ENCODE measurements at regions not wholly inside any gene's neighbourhood (a gene's known extent, or its start where the extent isn't known, plus 50 kb on each side); places are given as distances from the start of the nearest gene placed in this dataset.
"Not testable (repeated sequence)": the region's sequence is repeated elsewhere in the genome, so short reads cannot be mapped to it uniquely, and the experiment has no call there.

- no peak for DNase-seq (ENCODE audit: low read depth in 2 of 2)
Observed at GRCh38 chr4:66178906-66179305, 508.6 kb upstream of the EPHA5 start.

DNA sequence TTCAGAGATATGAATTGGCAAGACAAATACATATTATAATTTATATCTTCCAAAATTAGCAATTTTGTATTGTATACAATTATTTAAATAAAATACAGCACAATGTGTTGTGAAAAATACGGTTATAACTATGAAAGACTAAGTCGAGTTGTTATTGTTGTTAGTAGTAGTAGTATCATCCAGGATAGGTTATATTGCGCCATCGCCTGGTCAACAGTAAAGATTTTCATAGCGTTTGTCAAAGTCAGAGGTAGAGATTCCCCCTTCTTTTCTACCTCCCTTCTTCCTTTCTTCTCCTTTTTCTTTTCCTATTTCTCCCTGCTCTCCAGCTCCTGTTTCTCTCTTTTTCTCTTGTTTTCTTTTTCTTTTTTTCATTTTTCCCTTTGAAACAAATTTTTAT, 499.1 kb upstream of the EPHA5 start:
- DNase-seq (ENCODE audit: low read depth in 2 of 2) = no peak

GRCh38 chr4:66164869-66165268, 494.6 kb upstream of the EPHA5 start:
- DNase-seq (ENCODE audit: low read depth in 2 of 2) = no peak

DNA sequence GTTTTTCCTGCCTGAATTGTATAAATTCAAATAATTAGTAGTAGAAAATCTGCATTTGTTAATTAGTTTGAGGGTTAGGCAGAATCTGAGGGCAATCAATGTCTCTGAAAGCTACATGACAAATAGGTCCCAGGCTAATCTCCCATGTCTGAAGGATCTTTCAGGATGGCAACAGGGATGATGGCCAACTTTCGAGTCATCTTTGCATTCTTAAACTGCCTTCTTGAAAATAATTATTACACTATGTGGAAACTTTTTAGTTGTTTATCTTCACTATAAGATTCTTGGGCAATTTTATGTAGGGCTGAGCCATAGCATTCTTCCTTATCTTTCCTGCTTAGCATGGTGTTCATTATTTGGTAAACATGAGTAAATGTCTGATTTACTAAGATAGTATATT, 490.3 kb upstream of the EPHA5 start:
- no peak for DNase-seq (ENCODE audit: low read depth in 2 of 2)

GRCh38 chr4:66157594-66157993, 487.3 kb upstream of the EPHA5 start:
- DNase-seq (ENCODE audit: low read depth in 2 of 2) = no peak

- DNase-seq (ENCODE audit: low read depth in 2 of 2) = no peak
Observed at GRCh38 chr4:66130042-66130441, 459.8 kb upstream of the EPHA5 start.

GRCh38 chr4:66123831-66124413, 453.6 kb upstream of the EPHA5 start:
- DNase-seq (ENCODE audit: low read depth in 2 of 2) = no peak

DNA sequence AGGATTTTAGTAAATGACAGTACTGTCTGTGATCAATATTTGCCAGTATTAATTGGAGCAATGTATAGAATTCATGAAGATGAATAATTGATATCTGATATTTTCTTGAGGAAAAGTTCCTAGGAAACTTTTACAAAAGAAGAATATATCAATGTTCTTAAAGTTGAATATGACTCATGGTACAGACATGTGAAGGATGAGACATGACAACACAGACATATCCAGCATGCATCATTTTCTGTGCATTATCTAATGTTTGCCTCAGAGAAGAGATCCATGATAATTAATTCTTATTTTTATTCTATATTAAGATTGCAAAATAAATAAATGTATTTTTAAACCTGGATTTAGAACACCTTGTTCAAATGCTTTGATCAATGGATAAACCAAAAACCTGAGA, 452.9 kb upstream of the EPHA5 start:
- no peak for DNase-seq (ENCODE audit: low read depth in 2 of 2)

DNA sequence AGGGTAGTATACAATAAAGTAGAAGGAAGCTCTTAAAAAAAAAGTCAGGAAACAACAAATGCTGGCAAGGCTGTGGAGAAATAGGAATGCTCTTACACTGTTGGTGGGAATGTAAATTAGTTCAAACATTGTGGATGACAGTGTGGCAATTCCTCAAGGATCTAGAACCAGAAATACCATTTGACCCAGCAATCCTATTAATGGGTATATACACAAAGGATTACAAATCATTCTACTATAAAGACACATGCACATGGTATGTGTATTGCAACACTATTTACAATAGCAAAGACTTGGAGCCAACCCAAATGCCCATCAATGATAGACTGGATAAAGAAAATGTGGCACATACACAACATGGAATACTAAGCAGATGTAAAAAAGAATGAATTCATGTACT, 444.9 kb upstream of the EPHA5 start:
- not testable (repeated sequence) for DNase-seq (ENCODE audit: low read depth in 2 of 2)

DNA sequence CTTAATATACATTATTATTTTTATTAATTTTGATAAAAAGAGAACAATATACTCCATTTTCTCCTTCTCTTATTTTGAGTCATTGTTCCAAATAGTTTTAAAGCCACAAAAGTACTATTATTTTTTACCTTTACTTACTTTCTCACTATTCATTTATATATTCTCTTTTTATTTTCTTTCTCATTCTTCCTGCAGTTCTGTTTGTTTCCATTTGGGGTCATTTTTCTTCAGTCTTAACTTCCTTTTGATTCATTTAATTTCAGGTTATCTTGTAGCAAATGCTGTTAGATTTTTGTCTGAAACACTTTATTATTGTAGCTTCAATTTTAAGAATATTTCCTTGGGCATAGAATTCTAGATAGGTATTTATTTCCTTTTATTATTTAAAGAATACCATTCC, 438.6 kb upstream of the EPHA5 start:
- no peak for DNase-seq (ENCODE audit: low read depth in 2 of 2)

DNA sequence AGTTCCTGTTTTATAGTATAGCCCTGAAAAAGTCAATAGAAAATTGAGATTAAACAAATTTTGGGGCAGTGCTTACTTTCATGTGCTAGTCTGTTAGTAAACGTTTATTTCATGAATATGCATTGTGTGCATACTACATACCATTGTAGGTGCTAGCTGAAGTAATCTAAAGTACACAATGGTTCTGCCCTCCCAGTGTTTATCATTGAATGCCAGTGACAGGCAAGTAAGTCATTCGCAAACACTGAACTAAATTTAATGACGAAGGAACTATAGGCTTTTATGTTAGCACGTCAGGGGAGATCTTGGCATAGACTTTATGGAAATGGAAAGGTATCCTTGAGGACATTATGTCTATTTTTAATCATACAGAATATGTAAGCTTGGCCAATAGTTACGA, 426.9 kb upstream of the EPHA5 start:
- no peak for DNase-seq (ENCODE audit: low read depth in 2 of 2)

GRCh38 chr4:66095065-66095464, 424.8 kb upstream of the EPHA5 start:
- no peak for DNase-seq (ENCODE audit: low read depth in 2 of 2)

GRCh38 chr4:66094070-66094469, 423.8 kb upstream of the EPHA5 start:
- no peak for DNase-seq (ENCODE audit: low read depth in 2 of 2)

GRCh38 chr4:66091786-66092185, 421.5 kb upstream of the EPHA5 start:
- DNase-seq (ENCODE audit: low read depth in 2 of 2) = no peak

GRCh38 chr4:66073961-66074360, 403.7 kb upstream of the EPHA5 start:
- DNase-seq (ENCODE audit: low read depth in 2 of 2) = no peak

- no peak for DNase-seq (ENCODE audit: low read depth in 2 of 2)
Observed at GRCh38 chr4:66071911-66072310, 401.6 kb upstream of the EPHA5 start.

DNA sequence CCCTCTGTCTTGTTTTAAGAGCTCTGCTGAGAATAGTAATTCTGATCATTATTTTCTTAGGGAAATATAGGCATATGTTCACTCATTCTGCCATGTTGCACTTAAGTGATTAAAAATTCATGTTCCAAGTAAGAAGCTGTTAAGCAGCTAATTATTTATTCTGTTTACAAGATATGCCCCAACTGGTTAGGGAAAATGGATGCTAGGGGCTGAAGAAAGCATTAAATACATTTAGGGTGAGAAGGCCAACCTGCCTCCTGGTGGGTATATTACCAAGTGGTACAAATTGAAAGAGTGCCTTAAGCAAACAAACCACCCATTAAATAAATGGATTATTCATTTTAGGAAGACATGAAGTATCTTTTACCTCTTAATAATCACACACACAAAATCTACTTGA, 392.6 kb upstream of the EPHA5 start:
- no peak for DNase-seq (ENCODE audit: low read depth in 2 of 2)

GRCh38 chr4:66062044-66062443, 391.8 kb upstream of the EPHA5 start:
- no peak for DNase-seq (ENCODE audit: low read depth in 2 of 2)

GRCh38 chr4:66059556-66059955, 389.3 kb upstream of the EPHA5 start:
- no peak for DNase-seq (ENCODE audit: low read depth in 2 of 2)

GRCh38 chr4:66059136-66059535, 388.8 kb upstream of the EPHA5 start:
- DNase-seq (ENCODE audit: low read depth in 2 of 2) = no peak

DNA sequence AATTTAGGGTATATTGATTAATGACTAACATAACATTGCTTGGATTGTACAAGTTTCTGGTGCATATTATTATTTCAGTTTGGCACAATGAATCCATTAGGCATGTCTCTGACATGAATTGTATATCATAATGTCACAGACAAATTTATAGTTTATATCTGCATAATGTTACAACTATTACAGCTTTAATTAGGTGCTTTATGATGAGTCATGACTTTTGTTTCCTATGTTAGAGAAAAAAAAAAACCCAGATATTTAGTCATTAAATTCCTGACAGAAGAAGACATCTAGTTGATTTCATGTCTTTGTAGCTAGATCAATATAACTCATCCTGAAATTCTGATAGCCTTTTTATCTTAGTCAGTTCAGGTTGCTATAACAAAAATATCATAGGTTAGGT, 385.7 kb upstream of the EPHA5 start:
- DNase-seq (ENCODE audit: low read depth in 2 of 2) = no peak

DNA sequence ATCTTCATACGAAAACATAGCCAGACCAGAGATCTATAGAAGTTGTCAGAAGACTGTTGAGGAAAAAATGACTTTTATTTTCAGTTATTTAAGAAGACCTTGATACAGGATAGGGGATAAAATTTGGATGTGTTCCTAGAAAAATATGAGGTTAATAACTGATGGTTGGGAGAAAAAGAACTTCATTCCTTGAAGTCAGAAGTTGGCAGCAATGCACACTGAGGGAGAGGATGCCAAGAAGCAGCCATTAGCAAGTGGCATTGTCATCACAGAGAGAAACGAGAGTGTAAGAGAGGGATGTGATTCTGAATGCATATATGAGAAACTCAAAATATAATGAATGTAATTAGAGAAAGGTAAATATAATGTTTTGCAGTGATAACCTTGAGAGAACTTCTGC, 382.1 kb upstream of the EPHA5 start:
- no peak for DNase-seq (ENCODE audit: low read depth in 2 of 2)

DNA sequence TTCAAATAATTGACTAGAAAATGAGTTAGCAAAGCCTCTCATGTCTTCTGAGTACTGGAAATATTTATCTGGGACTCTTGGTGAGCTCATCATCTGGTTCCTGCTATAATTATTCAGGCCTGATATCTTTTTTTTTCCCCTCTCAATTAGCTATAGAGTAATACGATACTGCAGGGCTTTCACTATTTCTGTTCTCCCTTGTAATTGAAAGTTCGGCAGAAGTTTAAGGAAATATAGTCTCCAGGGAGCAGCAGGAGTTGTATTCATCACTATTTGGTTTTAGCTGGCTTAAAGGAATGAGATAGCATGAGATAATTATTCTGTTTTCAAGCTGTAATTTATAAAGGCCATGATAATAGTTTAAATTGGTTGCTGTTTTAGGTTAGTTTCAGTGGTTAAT, 378.6 kb upstream of the EPHA5 start:
- DNase-seq (ENCODE audit: low read depth in 2 of 2) = no peak

GRCh38 chr4:66045913-66046312, 375.6 kb upstream of the EPHA5 start:
- no peak for DNase-seq (ENCODE audit: low read depth in 2 of 2)

DNA sequence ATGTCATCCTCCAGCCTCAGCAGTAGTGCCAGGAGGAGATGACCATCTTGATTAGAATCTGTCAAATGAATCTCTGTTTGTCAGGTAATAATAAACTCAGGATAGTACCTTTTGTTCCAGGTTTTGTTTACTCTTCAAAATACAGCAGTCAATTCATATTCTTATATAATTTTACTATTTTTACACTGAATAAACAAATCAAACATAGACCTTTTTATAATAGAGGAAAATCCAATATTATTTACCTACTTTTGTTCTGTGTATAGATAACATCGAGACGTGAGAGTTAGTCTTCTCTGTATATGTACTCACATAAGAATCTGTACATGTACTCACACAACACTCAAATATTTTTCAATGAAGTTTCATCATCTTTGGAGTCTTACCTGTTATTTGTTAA, 365.4 kb upstream of the EPHA5 start:
- no peak for DNase-seq (ENCODE audit: low read depth in 2 of 2)
